GM18907 (cell line): ENCODE measurements at regions not wholly inside any gene's neighbourhood (a gene's known extent, or its start where the extent isn't known, plus 50 kb on each side); places are given as distances from the start of the nearest gene placed in this dataset.
"Not testable (repeated sequence)": the region's sequence is repeated elsewhere in the genome, so short reads cannot be mapped to it uniquely, and the experiment has no call there.

Experiments used
- ATAC-seq: cut with Tn5 transposase; IDR thresholded peaks from one replicate; pipeline ENCODE4 v1.9.1; 2021; ENCODE audit warnings: mild to moderate bottlenecking, moderate library complexity; ENCODE audit not compliant: unreplicated experiment

DNA sequence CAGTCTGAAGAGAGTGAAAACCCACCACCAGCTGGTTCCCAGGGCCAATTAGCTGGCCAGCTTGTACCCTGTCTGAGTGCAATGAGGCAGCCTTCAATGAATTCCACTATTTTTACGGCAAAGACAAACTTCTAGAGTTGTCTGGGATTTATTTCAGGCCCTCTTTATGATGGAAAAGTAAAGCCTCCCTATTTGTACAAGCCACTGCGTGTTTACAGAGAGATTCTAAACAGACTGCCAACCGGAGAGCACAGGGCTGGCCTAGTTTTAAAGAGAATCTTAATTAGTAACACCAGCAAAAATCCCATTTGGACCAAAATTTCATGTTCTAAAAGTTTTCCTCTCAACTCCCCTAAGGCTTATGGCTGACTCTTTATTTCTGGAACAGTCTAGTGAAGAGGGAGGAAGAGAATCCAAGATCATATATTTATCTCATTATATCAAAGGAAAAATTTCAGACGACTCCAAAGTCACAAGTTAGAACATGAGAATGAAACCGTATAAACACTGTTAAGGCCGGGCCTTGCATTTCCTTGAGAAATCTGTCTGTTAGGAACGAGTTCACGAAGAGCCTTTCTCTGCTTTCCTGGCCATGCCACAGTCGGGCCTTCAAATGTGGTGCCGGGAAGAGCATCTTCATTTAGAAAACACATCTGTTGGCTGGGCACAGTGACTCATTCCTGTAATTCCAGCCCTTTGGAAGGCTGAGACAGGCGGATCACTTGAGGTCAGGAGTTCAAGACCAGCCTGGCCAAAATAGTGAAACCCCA, 724.6 kb upstream of the NRP1 start:
- no peak for ATAC-seq

- not testable (repeated sequence) for ATAC-seq
Measured at GRCh38 chr10:34055410-34055985, 721.0 kb upstream of the NRP1 start.

DNA sequence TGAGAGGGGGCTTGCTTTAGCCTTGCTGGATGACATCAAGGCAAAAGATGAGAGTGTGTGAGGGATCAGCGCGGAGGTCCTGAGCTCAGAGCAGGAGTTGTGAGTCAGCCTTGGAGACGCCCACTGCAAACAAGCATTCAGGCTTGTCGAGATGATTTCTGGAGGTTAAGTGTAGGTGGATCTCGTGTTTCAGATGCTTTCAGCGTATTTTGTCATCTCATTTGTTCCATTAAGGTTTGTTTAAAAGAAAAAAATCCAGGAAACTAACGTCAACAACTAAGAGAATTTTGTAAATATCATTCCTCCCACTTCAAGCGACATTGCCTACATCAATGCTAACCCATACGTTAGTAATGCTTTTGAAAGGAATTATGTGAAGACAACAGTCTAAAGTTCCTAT, 715.4 kb upstream of the NRP1 start:
- ATAC-seq: no peak

DNA sequence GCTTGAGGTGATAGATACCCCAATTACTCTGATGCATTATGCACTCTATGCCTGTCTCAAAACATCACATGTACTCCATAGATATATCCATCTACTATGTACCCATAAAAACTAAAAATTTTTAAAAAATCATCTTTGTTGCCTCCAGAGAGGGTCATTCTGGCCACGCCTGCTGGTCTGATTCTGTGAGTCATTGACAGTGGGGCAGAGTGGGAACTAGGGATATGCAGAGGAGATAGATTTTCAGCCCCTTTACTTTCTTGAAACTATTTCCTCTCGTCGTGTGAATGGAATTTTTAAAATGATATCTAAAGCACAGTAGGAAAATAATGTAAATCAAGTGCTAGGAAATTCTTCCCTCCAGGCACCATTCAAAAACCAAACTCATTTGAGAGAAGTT, 715.0 kb upstream of the NRP1 start:
- ATAC-seq: no peak

- ATAC-seq: no peak
Measured at GRCh38 chr10:34047389-34047788, 712.9 kb upstream of the NRP1 start.

- no peak for ATAC-seq
Measured at GRCh38 chr10:34046506-34047034, 712.1 kb upstream of the NRP1 start.

DNA sequence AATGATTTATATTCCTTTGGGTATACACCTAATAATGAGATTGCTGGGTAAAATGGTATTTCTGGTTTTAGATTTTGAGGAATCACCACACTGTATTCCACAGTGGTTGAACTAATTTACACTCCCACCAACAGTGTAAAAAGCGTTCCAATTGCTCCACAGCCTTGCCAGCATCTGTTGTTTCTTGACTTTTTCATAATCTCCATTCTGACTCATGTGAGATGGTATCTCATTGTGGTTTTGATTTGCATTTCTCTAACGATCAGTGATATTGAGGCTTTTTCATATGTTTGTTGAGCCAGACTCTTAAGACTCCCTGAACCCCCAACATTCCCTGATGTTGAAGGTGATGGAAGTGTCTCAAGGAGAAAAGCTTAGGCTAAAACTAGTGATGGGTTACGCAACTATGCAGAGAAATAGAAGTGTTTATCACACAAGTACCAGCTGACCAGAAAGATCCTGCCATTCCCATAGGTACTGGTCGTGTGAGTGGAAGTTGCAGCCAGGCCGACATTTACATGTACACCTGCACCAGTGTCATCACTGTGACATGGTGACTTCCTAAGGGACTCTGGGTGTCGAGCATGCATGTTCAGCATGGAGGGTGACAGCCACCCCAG, 711.2 kb upstream of the NRP1 start:
- ATAC-seq: no peak

- ATAC-seq: no peak
Measured at GRCh38 chr10:34041871-34042270, 707.4 kb upstream of the NRP1 start.

- no peak for ATAC-seq
Measured at GRCh38 chr10:34037499-34037898, 703.0 kb upstream of the NRP1 start.

DNA sequence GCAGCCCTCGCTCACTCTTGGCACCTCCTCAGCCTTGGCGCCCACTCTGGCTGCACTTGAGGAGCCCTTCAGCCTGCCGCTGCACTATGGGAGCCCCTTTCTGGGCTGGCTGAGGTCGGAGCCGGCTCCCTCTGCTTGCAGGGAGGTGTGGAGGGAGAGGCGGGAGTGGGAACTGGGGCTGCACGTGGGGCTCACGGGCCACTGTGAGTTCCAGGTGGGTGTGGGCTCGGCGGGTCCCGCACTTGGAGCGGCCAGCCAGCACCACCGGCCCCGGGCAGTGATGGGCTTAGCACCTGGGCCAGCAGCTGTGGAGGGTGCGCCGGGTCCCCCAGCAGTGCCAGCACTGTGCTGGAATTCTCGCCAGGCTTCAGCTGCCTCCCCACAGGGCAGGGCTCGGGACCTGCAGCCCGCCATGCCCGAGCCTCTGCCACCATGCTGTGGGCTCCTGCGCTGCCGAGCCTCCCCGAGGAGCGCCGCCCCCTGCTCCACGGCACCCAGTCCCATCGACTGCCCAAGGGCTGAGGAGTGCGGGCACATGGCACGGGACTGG, 700.8 kb upstream of the NRP1 start:
- not testable (repeated sequence) for ATAC-seq

- no peak for ATAC-seq
Measured at GRCh38 chr10:34033078-34033477, 698.6 kb upstream of the NRP1 start.

- no peak for ATAC-seq
Measured at GRCh38 chr10:34032564-34032963, 698.1 kb upstream of the NRP1 start.

DNA sequence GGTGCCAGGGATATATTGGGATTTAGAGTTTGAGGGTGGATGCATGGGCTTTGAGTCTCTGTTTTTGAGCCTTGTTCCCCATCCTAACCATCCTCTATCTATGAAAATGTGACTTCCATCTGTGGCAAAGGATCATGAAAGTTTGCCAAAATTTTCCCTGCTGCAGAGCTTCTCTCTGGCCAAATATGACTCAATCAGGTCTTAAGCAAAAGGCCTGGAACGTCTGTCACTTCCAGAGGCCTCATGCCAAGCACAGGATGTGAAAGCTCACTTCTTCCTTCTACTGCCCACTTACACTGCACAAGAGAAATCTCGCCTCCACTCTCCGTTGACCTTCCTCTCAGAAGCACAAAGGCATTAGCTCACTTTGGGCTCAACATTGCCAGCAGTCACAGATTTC, 696.9 kb upstream of the NRP1 start:
- ATAC-seq: no peak

DNA sequence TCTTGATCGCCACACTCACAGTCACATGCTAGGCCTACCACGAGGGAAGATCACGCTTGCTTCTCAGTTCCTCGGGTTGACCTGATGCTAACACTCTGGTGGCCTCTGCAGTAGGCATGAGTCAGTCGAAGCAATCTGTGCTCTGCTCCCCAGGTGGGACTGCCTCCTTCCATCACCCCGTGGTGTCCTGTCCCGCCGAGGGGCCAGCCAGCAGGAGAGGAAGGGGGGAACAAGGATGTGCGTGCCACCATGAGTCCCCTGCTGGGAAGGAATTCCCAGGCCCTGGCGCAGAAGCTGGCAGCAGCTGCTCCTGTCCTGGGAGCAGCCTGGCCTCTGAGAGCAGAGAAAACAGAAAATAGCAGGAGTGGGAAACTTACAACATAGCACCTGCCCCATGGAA, 695.0 kb upstream of the NRP1 start:
- ATAC-seq: no peak

DNA sequence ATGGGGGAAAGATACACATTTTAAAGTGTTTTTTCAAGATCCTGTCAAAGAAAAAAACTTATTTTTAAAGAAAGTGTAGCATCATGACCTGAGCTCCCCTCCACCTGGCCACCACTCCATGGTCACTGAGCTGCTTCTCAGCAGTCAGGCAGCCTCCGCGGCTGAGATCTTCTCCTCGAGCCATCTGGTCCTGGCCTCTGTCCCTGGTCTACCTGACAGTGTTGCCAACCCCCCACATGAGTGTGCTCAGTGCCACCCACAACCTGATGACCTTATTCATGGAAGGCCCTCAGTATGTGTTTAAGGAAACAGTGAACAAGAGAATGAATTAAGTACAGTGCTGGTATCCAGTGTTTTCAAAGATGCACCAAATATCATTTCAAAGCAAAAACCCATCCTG, 694.5 kb upstream of the NRP1 start:
- no peak for ATAC-seq

GRCh38 chr10:34024693-34025425, 690.4 kb upstream of the NRP1 start:
- no peak for ATAC-seq

DNA sequence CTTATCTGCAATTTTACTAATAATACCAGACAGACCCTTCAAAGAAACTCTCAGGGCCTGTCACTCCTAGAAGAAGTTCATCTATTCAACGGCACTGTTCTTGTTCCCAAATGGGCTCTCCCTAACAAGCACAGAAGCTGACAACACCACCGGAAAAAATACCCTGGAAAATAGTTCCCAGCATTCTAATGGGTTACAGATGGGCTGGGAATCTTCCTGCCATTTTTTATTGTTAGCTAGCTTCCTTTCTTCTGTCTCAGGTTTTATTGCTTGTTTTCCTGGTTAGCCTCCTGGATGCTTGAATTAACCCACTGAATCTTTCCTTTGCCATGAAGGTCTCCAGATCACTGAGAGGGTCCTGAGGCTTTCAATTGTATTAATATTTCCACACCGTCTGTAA, 689.8 kb upstream of the NRP1 start:
- no peak for ATAC-seq

- ATAC-seq: no peak
Measured at GRCh38 chr10:34022195-34022594, 687.7 kb upstream of the NRP1 start.

- ATAC-seq: no peak
Measured at GRCh38 chr10:34018784-34019183, 684.3 kb upstream of the NRP1 start.

- ATAC-seq: no peak
Measured at GRCh38 chr10:34018129-34018528, 683.7 kb upstream of the NRP1 start.

- ATAC-seq: no peak
Measured at GRCh38 chr10:34017281-34017680, 682.8 kb upstream of the NRP1 start.
